GM19438 (cell line): ENCODE measurements at regions not wholly inside any gene's neighbourhood (a gene's known extent, or its start where the extent isn't known, plus 50 kb on each side); places are given as distances from the start of the nearest gene placed in this dataset.

Experiments
- ATAC-seq: cut with Tn5 transposase; IDR thresholded peaks from one replicate; pipeline ENCODE4 v1.9.1; 2021; ENCODE audit warnings: low read depth; ENCODE audit not compliant: unreplicated experiment

GRCh38 chr1:63108206-63108605, 214.2 kb upstream of the FOXD3 start:
- ATAC-seq = no peak

DNA sequence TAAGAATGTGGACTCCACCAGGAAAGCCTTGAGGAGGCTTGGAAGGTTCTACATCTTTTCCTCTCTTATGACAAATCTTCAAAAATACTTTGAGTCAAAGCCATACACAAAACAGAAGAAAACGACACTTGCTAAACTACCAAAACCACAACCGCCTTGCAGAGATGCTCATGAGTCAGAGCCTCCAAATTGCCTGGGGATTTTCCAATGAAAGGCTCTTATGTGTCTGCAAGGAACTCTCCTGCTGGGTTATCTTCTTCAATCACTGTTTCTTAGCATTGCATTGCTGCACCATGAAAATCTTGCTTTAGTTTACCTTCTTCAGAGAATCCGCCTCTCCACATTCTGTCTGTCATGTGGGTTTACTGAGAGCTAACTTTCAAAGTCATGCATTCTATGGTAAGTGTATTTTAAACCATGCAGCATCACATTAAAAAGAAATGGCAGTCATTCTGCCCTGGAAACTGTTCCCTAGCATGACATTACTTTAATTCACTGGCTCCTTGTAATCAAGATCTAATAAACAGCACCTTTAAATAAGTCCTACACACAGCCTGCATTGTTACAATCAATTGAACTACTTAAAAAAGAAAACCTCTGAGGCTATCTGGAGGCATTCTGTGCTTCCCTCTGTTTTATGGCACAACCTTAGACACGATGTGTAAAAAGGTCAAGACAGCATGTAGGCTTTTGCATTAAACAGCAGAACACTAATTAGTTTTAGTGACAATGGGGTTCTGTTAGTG, 210.0 kb upstream of the FOXD3 start:
- no peak for ATAC-seq

DNA sequence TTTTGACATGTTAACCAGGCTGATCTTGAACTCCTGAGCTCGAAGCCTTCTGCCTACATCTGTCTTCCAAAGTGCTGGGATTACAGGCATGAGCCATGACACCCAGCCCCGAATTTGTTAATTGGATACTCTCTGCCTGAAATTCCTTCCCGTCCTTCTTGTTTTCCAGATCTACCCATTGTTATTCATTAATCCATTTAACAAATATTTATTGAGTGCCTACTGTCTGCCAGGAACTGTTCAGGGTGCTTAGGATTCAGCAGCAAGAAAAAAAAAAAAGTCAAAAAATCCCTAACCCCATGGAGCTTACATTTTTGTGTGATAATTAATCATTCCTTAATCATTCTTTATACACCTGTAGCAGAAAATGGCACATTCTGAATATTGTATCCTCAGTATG, 206.8 kb upstream of the FOXD3 start:
- ATAC-seq = no peak

- ATAC-seq = no peak
Observed at GRCh38 chr1:63116016-63116415, 206.4 kb upstream of the FOXD3 start.

DNA sequence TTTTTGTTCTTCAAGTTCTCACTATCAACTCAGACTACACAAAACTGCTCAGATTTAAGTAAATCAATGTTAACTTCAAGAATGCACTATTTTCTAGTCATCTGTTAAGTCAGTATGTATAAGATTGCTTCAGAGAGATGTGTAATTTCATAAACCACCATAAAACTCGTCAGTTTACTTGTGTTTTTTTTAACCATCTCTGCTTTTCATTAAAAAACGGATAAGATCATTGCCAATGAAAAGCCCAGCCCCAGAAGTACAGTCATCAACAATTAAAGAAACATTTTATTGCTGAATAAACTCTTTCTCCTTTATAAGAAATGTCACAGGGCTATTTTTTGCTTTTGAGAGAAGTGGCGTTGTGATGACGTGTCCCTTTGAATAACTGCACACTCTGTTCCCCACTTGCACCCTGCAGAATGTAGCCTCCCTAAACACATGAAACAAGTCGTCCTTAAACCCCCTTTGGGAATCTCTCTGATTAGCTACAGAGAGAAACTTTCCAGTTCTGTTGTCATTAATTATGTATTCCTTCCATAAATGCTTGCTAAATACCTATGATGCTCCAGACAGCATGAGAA, 202.7 kb upstream of the FOXD3 start:
- ATAC-seq = no peak

GRCh38 chr1:63122079-63122478, 200.3 kb upstream of the FOXD3 start:
- ATAC-seq = no peak

GRCh38 chr1:63124666-63125191, 197.6 kb upstream of the FOXD3 start:
- peak; percentile 86 for ATAC-seq

DNA sequence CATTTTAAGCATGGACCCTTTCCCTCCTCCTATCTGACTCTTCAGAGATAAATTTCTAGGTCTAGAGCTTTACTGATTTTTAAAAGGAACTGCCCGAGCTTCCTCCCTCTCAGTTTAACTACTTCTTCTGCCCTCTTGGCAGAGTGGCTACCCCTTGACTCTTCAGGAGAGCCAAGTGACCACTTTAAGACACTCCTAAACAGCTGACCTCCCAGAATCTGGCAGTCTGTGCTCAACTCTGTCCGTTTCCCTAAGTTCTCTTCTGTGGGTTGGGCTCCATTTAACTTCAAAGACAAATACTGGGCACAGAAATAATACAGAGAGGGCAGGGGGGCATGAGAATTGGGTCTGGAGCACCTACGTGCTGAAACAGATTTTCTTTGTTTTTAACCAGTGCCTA, 196.3 kb upstream of the FOXD3 start:
- no peak for ATAC-seq

DNA sequence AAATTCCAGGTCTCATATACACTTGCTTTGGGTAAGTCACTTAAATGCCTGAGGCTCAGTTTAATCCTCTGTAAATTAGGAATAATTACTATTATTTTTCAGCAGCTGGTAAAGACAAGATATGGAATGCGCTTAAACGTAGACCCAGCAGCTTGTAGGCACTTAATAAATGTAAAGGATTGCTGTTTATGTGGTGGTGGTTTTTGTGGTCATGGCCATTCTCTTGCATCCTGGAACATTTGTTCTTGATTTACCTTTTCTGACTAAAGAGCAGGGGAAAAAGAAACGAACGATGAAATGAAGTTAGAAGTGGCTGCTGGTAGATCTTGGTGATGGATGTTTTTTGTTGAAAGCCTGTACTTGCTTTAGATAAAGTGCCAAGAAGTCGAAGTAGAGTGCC, 195.0 kb upstream of the FOXD3 start:
- ATAC-seq = no peak

DNA sequence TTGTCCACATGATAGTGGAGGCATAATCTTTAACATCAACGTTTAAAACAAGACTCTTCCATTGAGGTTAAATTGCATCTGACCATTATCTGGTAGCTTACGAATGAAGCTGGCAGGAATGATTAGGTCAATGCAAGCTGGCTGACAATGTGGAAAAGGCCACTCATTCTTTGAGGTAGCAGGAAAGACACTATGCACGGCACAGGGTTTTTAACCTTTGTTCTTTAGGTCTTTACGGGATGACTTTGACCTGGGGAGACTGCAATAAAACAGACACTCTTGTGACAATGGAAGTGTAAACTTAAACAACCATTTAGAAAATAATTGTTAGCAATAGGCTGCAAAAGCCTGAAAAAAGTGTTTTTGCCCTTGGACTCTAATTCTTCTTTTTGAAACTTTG, 193.8 kb upstream of the FOXD3 start:
- ATAC-seq = no peak

DNA sequence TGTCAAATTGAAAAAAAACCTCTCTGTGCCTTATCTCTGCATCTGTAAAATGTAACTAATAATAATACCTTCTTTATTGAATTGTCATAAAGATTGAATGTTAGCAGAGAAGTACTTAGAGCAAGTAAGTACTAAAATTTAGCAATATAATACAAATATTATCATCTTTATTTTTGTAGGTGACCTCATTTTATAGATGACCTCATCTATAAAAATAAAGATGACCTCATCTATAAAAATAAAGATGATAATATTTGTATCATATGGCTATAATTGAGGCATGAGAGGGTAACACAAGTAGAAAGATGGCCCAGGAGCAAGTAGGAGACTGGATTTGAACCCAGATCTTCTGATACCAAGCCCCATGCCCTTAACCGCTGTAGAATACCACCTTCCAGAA, 193.2 kb upstream of the FOXD3 start:
- no peak for ATAC-seq

GRCh38 chr1:63129855-63130254, 192.5 kb upstream of the FOXD3 start:
- ATAC-seq = no peak

- no peak for ATAC-seq
Observed at GRCh38 chr1:63134501-63135173, 187.7 kb upstream of the FOXD3 start.

- ATAC-seq = no peak
Observed at GRCh38 chr1:63135174-63135512, 187.2 kb upstream of the FOXD3 start.

DNA sequence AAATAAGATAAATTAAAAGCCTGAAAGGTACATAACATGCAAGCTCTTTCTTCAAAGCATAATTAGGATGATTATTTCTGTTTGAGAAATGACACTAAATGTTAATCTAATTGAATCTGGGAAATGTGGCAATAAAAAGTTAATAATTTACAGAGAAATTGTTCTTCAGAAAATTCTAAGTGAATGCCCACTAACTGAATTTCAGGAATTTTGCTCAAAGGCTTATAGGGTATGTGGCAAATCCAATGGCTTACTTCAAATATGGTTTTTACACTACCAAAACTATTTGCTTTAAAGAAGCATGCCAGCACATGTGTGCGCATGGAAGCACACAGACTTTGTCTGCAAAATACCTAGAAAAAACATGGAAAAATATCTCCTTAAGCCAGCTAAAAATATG, 186.6 kb upstream of the FOXD3 start:
- no peak for ATAC-seq

DNA sequence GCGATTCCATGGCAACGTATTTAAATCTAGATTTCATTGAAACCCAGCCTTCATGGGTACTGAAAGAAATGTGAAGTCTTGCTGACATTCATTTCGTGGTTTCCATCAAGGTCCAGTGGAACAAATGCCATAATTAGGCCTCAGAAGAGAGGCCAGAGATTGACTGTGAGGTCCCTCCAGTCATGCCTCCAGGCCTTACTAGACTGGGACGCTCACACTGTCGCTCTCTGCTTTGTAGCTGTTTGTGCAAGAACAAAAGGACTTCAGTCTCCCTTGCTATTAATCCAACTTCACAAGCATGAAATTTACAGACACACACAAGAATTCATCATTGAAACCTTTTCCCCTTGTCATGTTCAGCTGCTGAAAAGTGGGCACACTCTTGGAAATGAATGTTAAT, 180.4 kb upstream of the FOXD3 start:
- ATAC-seq = no peak

- ATAC-seq = no peak
Observed at GRCh38 chr1:63143482-63143881, 178.9 kb upstream of the FOXD3 start.

GRCh38 chr1:63147783-63148182, 174.6 kb upstream of the FOXD3 start:
- no peak for ATAC-seq

DNA sequence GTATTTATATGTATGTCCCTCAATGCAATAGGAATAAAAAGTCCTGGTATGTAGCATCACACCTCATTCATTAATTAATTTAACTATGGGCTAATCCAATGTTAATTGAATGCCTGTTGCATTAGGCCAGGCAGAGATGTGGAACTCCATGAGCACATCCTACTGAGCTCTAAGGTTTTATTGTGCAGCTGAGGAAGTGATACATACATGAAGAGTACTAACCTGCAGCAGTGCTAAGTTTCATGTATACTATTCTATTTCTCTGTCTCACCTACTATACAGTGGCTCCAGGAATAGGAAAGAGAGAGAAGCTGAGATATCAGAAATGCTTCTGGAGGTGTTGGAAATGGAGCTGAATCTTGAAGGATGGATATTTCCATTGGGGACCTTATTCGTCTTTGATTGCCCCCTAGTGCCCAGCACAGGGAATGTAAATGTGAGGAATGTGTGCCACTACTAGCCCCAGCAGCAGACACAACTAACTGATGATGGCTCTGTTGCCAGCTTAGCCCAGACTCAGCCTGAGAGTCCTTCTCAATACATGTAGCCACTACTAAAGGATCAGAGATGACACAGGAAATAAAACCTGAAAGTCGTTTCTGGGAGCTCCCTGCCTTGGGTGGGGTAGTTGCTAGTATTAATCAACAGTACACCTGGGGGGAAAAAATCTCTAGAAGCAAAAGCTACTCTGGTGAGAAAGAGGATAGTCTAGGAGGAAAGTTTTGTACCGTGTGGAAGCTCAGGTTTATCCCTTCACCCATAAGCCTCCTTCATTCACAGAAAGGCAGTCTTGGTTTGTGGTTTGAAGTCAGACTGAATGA, 173.3 kb upstream of the FOXD3 start:
- ATAC-seq = peak; percentile 74

GRCh38 chr1:63152572-63152971, 169.8 kb upstream of the FOXD3 start:
- no peak for ATAC-seq

DNA sequence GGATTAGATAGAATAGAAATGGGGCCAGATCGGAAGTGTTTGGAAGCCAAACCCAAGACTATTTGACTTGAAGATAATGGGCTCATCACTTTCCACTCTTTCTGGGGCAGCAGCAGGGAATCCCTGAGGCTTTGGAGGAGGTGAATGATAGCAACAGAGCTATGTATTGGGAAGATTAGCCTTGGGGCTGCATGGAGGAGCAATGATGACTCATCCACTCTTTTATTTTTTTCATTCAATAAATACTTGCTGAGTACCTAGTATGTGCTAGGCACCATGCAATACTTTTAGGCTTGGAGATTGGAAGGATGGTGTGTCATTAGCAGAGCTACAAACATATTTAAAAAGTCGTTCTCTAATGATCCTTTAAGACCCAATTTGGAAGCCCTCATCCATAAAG, 166.9 kb upstream of the FOXD3 start:
- ATAC-seq = no peak
